GM19099 (cell line): ENCODE measurements at regions not wholly inside any gene's neighbourhood (a gene's known extent, or its start where the extent isn't known, plus 50 kb on each side); places are given as distances from the start of the nearest gene placed in this dataset.

ENCODE experiments used
- POLR2A ChIP-seq: IDR thresholded peaks from 3 replicates; pipeline ENCODE4 v1.6.1; 2011; ENCODE audit warnings: low read depth; ENCODE audit not compliant: insufficient read length; ENCODE audit errors: extremely low read depth

- no peak for TF ChIP-seq POLR2A
Measured at GRCh38 chr20:53859684-53860083, 210.7 kb downstream of the BCAS1 start.

GRCh38 chr20:53857723-53858236 lies 212.6 kb downstream of the BCAS1 start:
- TF ChIP-seq POLR2A, result no peak

GRCh38 chr20:53856300-53857295 lies 213.8 kb downstream of the BCAS1 start:
- TF ChIP-seq POLR2A, result no peak

GRCh38 chr20:53855733-53856132 lies 214.7 kb downstream of the BCAS1 start:
- TF ChIP-seq POLR2A, result no peak

- no peak for TF ChIP-seq POLR2A
Measured at GRCh38 chr20:53853111-53853713, 217.2 kb downstream of the BCAS1 start.

GRCh38 chr20:53852691-53853090 lies 217.7 kb downstream of the BCAS1 start:
- no peak for TF ChIP-seq POLR2A

GRCh38 chr20:53852014-53852413 lies 218.4 kb downstream of the BCAS1 start:
- TF ChIP-seq POLR2A, result no peak

- TF ChIP-seq POLR2A, result no peak
Measured at GRCh38 chr20:53850319-53850718, 220.1 kb downstream of the BCAS1 start.

GRCh38 chr20:53849471-53850059 lies 220.8 kb downstream of the BCAS1 start:
- TF ChIP-seq POLR2A, result no peak

- no peak for TF ChIP-seq POLR2A
Measured at GRCh38 chr20:53848304-53848703, 222.1 kb downstream of the BCAS1 start.

- no peak for TF ChIP-seq POLR2A
Measured at GRCh38 chr20:53847837-53848170, 222.6 kb downstream of the BCAS1 start.

- TF ChIP-seq POLR2A, result no peak
Measured at GRCh38 chr20:53847139-53847836, 223.1 kb downstream of the BCAS1 start.

- no peak for TF ChIP-seq POLR2A
Measured at GRCh38 chr20:53846640-53847039, 223.8 kb downstream of the BCAS1 start.

- TF ChIP-seq POLR2A, result no peak
Measured at GRCh38 chr20:53845980-53846379, 224.4 kb downstream of the BCAS1 start.

GRCh38 chr20:53844259-53844658 lies 226.1 kb downstream of the BCAS1 start:
- TF ChIP-seq POLR2A, result no peak
